ENCODE measurements at regions not wholly inside any gene's neighbourhood (a gene's known extent, or its start where the extent isn't known, plus 50 kb on each side); places are given as distances from the start of the nearest gene placed in this dataset.

- Histone ChIP-seq H2AK5ac (ENCODE audit: low read depth, low read length) (no peak overlapping the region), H3K4me2 (ENCODE audit: low read depth, low read length) (no peak overlapping the region), H3K9me3 (ENCODE audit: control insufficient read depth, insufficient read depth, low read length) (no peaks in the 10 kb centered on the region), H4K91ac (ENCODE audit: insufficient read depth, low read depth, low read length) (no peak overlapping the region), H2BK120ac (ENCODE audit: low read depth, low read length) (0 out of 2 replicates have a peak overlapping the region, but pooled peaks have one; percentile 9), H3K4me3 (ENCODE audit: insufficient read depth, low read depth, low read length) (no peak overlapping the region), H2BK20ac (ENCODE audit: low read depth, low read length) (peak overlapping the region; percentile 9; the same call in 1 of the 2 replicates), H4K8ac (ENCODE audit: low read depth in 2 of 2, low read length in 2 of 2) (no peak overlapping the region), H3K27ac (ENCODE audit: insufficient read depth, low read length) (no peak overlapping the region), H4K5ac (ENCODE audit: low read depth, low read length) (no peak overlapping the region), H3K23ac (ENCODE audit: low read depth, low read length) (no peak overlapping the region), H3K4ac (ENCODE audit: low read depth, low read length) (no peak overlapping the region), H3K56ac (ENCODE audit: extremely low read depth, insufficient read depth, low read length) (no peak overlapping the region), H3K4me1 (ENCODE audit: control insufficient read depth, insufficient read depth, low read length) (peaks cover 10% of the 10 kb centered on the region), H2AFZ (replicated peaks; ENCODE audit: low read length, poor library complexity) (no peak overlapping the region), H3K27me3 (ENCODE audit: control insufficient read depth, insufficient read depth, low read length) (no peaks in the 10 kb centered on the region), H3K14ac (replicated peaks; ENCODE audit: low read depth, low read length) (no peak overlapping the region), H3K9me1 (ENCODE audit: insufficient read depth, low read length) (peaks cover 13% of the 10 kb centered on the region), H3K79me1 (ENCODE audit: low read depth in 1 of 2, low read length in 2 of 2) (peaks cover 0 to 14% of the 10 kb centered on the region in 2 experiments; a peak in 1 of 4 replicates), H2BK5ac (ENCODE audit: low read depth, low read length, poor library complexity, severe bottlenecking) (no peak overlapping the region), H3K9ac (ENCODE audit: low read depth, low read length) (no peak overlapping the region), H3K18ac (ENCODE audit: low read depth, low read length) (no peak overlapping the region), H3K36me3 (ENCODE audit: control insufficient read depth, insufficient read depth, low read length) (no peaks in the 10 kb centered on the region), H2BK15ac (ENCODE audit: low read depth, low read length) (0 out of 3 replicates have a peak overlapping the region, but pooled peaks have one; percentile 60), H2AK9ac (replicated peaks; ENCODE audit: low read depth, low read length, poor library complexity) (no peak overlapping the region), H4K20me1 (ENCODE audit: insufficient read depth, low read length) (no peaks in the 10 kb centered on the region)
- DNase-seq (no peak), ATAC-seq (ENCODE audit: low read depth) (no peak)
- WGBS, 2 experiments (ENCODE audit: extremely low coverage in 2 of 2, insufficient read length in 1 of 2) = 100% methylated on average over 1 of the region's 2 CpGs; no CpG with 5 or more reads in 1 of the 2 experiments
- dilution Hi-C loops (cut with HindIII; ENCODE audit: low sequenced_read_pairs, unreplicated experiment) (no loop called here), intact Hi-C loops (cut with micrococcal nuclease) (no loop called here), in situ Hi-C loops (cut with MboI; ENCODE audit: low sequenced_read_pairs) (no loop called here)
- no TSS peak for BruUV-seq (replicated peaks)
- ChIA-PET POLR2A (ENCODE audit: unreplicated experiment) (no interaction called here), CTCF (no interaction called here)
- TF ChIP-seq CHD1 (IDR thresholded peaks at IDR 0.05; ENCODE audit: low read depth, low read length) = no peak
- peak; percentile 16; the same call in 1 of the 2 replicates for TF ChIP-seq MAFK (IDR thresholded peaks at IDR 0.05; ENCODE audit: low read depth, low read length)
Observed at GRCh38 chr1:94640125-94640524, 98.6 kb upstream of the F3 start.
